GM12891 (cell line): ENCODE measurements at regions not wholly inside any gene's neighbourhood (a gene's known extent, or its start where the extent isn't known, plus 50 kb on each side); places are given as distances from the start of the nearest gene placed in this dataset.

Experiments used
- POLR2A ChIP-seq: IDR thresholded peaks from 2 replicates; pipeline ENCODE4 v1.6.1; 2011; ENCODE audit warnings: low read depth, low read length, control low read depth
- POLR2AphosphoS5 ChIP-seq: IDR thresholded peaks from 2 replicates; pipeline ENCODE4 v1.6.1; 2011; ENCODE audit warnings: low read depth, low read length, control low read depth
- POU2F2 ChIP-seq: IDR thresholded peaks from 2 replicates; pipeline ENCODE4 v1.6.1; 2011; ENCODE audit warnings: low read depth, mild to moderate bottlenecking, control low read depth, low read length, moderate library complexity
- TAF1 ChIP-seq: IDR thresholded peaks from 2 replicates; pipeline ENCODE4 v1.6.1; 2011; ENCODE audit warnings: low read depth, low read length, control low read depth

DNA sequence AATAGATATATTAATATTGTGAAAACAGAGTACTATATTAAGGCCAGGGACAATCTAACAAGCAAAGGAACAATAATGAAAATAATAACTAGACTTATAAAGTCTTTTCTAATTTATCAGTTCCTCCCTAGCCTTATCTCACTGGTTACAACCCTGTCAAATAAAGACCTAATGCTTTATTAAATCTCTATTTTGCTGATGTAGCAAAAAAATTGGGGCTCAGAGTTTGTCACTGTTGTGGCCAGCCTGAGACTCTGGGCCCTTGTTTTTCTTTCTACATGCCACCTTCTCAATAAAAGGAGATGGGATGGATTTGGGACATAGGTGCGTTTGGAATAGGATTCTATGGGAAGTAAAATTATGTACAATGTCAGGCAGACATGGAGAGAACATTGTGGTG, 937.0 kb downstream of the IGSF11 start:
- TF ChIP-seq POLR2A = no peak
- TF ChIP-seq TAF1 = no peak
- no peak for TF ChIP-seq POU2F2
- TF ChIP-seq POLR2AphosphoS5 = no peak
